ENCODE measurements at regions not wholly inside any gene's neighbourhood (a gene's known extent, or its start where the extent isn't known, plus 50 kb on each side); places are given as distances from the start of the nearest gene placed in this dataset.

DNA sequence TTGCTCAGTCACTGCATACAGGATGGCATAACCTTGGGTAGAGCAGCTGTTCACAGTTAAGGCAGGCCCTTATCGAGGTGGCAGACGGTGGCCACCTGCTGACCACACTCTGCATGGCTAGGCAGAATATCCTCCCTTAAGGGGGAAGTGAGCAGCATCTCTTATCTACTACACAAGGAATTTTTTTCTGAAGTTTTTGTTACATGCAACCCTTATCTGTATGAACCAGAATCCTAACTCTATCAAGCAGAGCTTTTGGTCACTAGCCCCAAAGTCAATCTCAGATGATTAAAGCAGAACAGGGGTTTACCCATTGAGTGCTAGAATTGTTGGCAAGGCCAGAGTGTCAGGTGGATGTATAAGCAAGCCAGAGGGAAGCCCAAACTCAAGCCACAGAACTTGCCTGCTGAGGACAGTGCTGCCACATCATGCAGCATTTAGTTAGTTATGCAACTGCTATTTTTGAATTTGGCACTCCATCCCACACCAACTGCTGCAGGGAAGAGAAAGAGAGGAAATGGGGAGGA, 192.8 kb downstream of the TBX5 start:
- peak; percentile 2 for DNase-seq

DNA sequence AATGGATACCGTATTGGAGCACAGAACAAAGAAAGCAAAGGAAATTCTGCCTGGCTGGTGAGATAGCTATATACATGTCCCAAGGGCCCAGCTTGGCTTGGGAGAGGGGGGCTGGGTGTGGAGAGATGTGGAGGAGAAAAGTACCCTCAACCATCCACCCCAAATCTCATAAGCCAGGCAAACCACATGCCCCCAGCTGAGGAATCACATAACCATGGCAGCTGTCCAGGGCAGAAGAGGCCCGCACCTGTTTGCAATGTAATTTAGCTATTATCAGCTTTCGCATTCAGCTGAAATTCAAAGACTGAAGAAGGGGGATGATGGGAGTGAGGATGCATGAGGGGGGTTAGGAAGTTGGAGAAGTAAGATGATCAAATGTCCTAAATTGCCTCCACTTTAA, 196.1 kb downstream of the TBX5 start:
- DNase-seq = no peak
- in situ Hi-C loops (cut with MboI; ENCODE audit: low pct_unique_long_range_greater_than_20kb, low sequenced_read_pairs) = no loop called here

More for the DNA sequence above, 192.8 kb downstream of the TBX5 start:
- in situ Hi-C loops (cut with MboI; ENCODE audit: low pct_unique_long_range_greater_than_20kb, low sequenced_read_pairs) = no loop called here

DNA sequence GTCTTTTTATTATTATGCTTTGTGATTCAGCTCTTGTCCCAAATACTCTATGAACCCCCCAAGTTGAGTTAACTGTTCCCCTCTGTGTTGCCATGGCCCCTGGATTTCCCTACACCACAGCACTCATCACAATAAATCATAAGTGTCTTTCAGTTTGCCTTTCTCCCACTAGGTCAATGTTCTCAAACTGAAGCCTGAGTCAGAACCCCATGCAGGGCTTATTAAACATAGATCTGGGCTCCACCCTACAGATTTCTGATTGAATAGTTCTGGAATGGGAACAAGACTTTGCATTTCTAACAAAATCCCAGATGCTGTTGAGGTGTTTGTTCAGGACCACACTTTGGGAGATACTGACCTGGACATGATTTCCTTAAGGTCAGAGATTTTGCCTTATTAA, 199.4 kb downstream of the TBX5 start:
- in situ Hi-C loops (cut with MboI; ENCODE audit: low pct_unique_long_range_greater_than_20kb, low sequenced_read_pairs) = no loop called here

DNA sequence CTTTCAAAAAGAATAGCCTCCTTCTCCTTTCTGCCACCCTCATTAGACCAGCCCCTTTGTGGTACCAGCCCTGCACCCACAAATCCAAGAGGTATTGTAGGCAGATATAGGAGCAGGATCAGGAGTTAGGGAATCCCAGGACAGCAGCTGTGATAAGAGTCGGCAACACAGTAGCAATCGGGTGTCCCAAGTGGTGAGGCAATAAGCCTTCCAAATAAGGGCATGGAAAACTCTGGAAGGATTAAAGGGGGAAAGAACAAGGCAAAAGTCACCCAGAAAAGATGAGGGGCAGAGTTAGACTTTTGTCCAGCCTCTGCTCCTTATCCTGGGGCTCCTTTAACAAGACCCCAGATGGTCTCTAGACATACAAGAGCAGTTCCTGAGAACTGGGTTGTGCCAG, 204.2 kb downstream of the TBX5 start:
- DNase-seq = no peak
- in situ Hi-C loops (cut with MboI; ENCODE audit: low pct_unique_long_range_greater_than_20kb, low sequenced_read_pairs) = no loop called here

More for the DNA sequence above, 199.4 kb downstream of the TBX5 start:
- no peak for DNase-seq

DNA sequence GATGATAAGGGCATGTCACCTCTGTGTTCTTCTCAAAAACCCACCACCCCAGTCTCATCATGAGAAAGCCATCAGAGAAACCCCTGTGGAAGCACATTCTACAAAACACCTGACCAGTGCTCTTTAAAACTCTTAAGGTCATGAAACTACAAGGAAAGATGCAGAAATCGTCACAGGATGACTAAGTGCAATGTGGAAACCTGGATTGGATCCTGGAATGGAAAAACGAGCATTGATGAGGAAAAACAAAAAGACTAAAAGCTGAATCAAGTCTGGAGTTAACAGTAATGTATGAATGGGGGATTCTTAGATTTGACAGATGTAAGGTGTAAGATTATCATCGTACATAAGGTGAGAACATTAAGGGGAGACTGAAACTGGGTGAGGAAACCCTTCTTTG, 211.0 kb downstream of the TBX5 start:
- in situ Hi-C loops (cut with MboI; ENCODE audit: low pct_unique_long_range_greater_than_20kb, low sequenced_read_pairs) = no loop called here
- no peak for DNase-seq

DNA sequence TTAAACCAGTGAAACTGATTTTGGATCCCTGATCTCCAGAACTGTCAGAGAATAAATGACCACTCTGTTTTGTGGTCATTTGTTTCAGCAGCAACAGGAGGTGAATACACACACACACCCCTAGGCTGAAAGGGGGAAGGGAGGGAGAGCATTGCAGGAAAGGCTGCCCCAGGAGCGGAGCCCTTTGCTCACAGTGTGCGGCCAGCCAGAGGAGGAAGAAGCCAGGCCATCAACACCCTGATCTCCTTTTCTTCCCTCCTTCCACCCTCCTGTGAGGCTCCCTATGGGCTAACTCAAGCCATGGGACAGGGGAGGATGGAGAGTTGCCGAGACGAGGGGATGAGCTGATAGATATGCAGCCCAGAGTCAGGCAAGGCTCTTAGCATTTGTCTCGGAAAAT, 211.9 kb downstream of the TBX5 start:
- DNase-seq = no peak
- in situ Hi-C loops (cut with MboI; ENCODE audit: low pct_unique_long_range_greater_than_20kb, low sequenced_read_pairs) = no loop called here

DNA sequence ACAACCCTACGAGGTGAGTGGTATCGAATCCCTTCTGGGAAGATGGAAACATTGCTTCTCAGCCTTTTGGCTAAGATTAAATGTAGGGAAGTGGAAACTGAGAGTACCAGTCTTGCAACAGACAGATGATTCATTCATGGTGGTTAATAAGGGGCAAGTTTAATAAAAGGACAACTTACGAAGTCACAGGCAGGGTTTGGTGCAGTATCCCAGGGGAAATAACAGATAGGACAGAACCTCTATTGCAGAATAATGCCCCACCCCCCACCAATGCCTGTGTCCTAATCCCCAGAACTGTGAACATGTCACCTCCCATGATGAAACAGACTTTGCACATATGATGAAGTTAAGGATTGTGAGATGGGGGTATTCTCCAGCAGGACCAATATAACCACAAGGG, 212.5 kb downstream of the TBX5 start:
- DNase-seq = no peak
- in situ Hi-C loops (cut with MboI; ENCODE audit: low pct_unique_long_range_greater_than_20kb, low sequenced_read_pairs) = no loop called here

DNA sequence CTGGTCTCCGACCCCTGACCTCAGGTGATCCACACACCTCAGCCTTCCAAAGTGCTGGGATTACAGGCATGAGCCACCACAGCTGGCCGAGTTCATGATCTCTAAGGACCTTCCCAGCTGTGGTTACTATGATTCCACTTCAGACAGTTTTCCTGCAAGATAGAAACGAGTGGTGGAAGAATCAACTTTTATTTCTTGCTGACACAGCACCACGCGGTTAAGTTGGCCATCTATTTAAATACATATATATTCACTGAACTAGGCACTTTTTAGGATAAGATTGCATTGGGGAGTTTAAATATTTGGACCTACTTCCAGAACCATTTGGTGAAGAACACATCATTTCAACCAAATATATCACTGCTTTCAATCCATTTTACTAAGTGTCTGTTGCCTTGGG, 213.4 kb downstream of the TBX5 start:
- in situ Hi-C loops (cut with MboI; ENCODE audit: low pct_unique_long_range_greater_than_20kb, low sequenced_read_pairs) = no loop called here
- DNase-seq = no peak

DNA sequence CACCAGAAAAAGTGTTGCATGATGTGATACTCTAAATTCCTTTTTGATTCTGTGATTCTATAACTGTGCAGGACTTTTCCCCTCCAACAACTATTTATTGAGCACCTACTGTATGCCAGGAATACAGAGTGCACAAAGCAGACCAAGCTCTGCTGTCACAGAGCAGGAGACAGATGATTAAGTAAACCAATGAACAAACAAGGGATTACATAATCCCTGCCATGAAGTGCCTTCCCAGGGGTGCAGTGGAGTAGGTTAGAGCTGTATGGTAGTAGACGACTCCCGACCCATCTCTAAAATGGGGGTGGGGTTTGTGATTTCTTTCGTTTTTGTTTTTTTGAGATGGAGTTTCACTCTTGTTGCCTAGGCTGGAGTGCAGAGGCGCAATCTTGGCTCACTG, 213.9 kb downstream of the TBX5 start:
- in situ Hi-C loops (cut with MboI; ENCODE audit: low pct_unique_long_range_greater_than_20kb, low sequenced_read_pairs) = no loop called here
- DNase-seq = no peak

DNA sequence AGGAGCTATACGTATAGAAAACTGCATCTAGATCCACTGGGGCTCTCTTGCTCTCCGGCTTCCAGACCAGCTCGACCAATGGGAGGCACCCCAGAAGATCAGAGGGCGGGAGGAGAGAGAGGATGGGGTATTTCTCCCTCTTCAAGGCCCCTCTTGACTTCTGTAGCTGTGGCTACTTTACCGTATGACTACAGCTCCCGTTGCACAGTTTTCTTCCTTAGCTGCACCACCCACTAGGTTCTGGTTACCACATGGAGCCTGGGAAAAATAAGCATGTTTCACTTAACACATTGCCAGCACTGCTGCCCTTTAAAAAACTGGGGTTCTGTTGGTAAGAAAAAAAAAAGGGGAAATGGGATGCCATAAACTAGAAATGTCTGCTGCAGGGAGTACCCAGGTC, 214.4 kb downstream of the TBX5 start:
- in situ Hi-C loops (cut with MboI; ENCODE audit: low pct_unique_long_range_greater_than_20kb, low sequenced_read_pairs) = no loop called here
- no peak for DNase-seq

DNA sequence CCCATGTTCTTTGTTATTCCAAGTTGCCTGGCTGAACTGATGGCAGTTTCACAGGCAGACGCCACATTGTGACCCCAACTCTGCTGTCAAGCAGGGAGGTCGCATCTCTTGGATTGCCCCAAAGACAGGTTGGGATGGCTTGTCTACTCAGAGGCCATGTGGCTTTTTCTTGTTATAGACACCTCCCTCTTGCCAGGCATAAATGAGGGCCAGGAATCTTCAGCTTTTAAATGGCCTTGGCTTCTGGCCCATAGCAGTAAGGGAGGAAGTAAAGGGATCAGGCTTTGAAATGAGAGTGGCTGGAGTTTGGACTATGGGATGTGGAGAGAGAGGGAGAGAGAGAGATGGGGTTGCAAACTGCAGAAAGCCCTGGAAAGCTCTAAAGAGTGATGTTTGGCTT, 215.0 kb downstream of the TBX5 start:
- in situ Hi-C loops (cut with MboI; ENCODE audit: low pct_unique_long_range_greater_than_20kb, low sequenced_read_pairs) = no loop called here
- no peak for DNase-seq

DNA sequence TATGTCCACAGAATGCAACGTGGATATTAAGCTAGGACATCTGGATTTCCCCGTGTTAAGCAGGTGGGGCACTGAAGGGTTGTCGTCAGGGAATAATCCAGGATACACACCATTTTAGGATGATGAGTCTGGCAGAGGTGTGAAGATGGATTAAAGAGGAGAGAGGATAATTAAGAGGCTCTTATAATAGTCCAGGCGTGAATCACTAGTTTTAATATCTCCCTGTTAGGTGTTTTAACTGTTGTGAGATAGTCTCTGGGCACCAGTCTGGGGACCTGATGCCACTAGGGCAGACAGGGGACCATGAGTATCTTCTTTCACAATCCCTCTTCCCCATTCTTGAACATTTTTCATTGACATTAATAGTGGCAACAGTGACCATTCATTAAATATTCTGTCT, 216.7 kb downstream of the TBX5 start:
- in situ Hi-C loops (cut with MboI; ENCODE audit: low pct_unique_long_range_greater_than_20kb, low sequenced_read_pairs) = no loop called here
- no peak for DNase-seq

DNA sequence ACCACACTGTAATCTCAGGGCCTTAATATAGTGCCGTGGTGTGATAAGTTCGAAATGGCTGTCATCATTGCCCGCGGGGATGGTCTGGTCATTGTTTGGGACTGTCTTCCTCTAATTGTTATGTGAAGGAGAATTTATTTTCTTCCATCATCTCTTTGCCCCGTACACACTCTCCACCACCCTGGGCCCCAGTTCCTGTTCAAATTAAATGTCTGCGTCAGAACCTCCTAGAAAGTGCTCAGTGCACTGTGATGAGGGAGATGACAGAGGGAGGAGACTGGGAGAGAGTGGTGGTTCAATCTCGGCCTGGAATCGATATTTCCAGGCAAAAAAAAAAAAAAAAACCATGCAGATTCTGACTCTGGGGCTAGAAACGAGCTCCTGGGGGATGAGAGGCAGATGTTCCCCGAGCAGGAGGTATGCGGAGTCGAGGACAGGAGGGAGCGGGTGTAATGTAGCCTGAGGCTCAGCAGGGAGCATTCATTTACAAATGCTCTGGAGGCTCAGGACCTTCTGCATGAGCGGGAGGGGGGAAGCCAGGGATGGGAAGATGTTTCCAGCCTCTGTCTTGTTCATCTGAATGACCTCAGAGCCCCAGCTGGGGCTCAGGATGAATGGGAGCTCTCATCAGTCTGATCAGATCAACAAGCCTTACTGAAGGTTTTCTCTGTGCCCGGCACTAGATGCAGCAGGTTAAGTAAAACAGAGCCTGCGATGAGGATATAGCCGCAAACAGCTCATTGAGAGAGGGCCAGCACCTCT, 219.5 kb downstream of the TBX5 start:
- in situ Hi-C loops (cut with MboI; ENCODE audit: low pct_unique_long_range_greater_than_20kb, low sequenced_read_pairs) = no loop called here
- no peak for DNase-seq

DNA sequence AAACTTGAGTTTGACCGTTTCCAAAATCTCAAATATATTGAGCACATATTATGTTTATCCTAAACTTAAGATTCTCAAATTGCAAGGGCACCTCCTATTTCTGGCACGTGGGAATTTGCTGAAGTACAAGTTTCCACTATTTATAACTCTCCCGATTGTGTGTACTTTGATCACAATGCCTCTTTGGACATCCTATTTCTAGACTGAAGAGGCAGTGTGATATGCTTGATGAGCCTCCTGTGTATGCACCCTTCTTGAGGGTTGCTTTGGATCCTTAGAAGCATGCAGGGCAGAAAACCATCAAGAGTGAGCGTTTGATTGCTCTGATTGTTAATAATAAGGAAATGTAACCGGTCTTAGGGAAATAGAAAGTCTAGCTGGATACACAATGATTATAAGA, 218.9 kb upstream of the RBM19 start:
- in situ Hi-C loops (cut with MboI; ENCODE audit: low pct_unique_long_range_greater_than_20kb, low sequenced_read_pairs) = no loop called here
- no peak for DNase-seq

DNA sequence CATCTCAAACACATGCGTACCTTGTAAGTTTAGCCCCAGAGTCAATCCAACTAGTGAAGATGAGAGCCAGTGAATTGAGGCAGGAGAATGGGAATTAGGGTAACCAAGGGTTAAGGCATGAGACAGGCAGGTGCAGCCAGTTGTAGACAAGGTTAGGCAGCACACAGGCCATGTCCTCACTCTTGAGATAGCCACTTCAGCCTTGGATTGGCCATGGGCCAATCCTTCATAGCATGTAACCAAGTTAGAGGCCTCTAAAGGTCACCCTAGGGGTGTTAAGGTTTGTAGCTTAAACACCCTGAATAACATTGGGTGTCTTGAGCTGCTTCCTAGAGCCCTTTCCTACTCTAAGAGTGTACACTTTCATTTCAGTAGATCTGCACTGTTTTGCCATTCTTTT, 208.2 kb upstream of the RBM19 start:
- in situ Hi-C loops (cut with MboI; ENCODE audit: low pct_unique_long_range_greater_than_20kb, low sequenced_read_pairs) = no loop called here
- no peak for DNase-seq

DNA sequence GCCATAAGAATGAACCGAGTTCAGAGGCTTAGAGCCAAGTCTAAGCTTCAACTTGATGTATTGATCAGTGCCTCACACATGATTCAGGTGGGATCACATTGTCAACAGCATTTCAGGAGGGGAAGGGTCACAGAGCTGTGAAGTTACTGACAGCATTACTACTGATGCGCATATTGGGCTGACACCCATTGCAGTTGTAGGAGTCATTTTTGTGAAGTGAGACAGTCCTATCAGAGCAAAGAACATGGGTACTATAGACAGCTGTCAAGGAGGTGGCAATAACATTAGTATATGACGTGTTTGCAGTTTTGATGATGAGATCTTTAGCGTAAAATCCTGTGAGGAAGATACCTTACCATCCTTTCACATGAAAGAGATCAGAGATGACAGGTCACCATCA, 206.0 kb upstream of the RBM19 start:
- in situ Hi-C loops (cut with MboI; ENCODE audit: low pct_unique_long_range_greater_than_20kb, low sequenced_read_pairs) = no loop called here
- no peak for DNase-seq

DNA sequence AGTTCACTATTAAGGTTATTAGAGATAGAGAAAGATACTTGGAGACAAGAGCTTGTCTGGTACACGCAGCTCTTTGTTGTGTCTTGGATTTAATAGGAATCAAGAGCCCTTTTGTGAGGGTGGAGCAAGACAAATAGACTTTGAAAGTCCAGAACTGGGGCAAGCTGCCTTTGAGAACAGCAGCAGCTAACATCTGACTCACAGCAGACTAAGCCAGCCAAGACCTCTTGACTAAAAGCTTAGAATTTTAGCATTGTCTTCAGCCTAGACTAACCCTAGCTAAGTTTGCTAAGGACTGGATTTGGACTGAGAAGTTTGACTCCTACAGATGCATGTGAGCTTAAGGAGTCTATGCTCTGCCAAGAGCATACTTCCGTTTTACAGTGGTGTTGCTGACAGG, 201.9 kb upstream of the RBM19 start:
- no peak for DNase-seq
- in situ Hi-C loops (cut with MboI; ENCODE audit: low pct_unique_long_range_greater_than_20kb, low sequenced_read_pairs) = no loop called here

DNA sequence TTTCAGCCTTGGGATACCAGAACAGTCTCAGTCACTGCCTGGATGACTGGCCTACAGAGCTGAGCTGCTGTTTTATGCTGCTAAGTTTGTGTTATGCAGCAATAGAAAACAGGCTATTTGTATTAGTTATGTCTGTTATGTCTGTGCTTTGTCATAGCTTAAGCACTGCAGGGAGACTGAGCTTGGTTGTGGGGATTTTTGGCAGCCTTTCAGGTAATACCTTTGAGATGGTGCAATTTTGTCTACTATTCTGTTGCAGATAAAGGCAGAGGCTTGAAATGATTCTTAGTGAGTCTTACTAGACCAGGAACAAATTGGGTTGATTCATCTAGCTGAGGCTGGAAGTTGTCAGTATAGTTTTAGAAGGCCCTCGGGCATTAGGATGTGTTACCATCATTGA, 201.3 kb upstream of the RBM19 start:
- in situ Hi-C loops (cut with MboI; ENCODE audit: low pct_unique_long_range_greater_than_20kb, low sequenced_read_pairs) = no loop called here
- no peak for DNase-seq

DNA sequence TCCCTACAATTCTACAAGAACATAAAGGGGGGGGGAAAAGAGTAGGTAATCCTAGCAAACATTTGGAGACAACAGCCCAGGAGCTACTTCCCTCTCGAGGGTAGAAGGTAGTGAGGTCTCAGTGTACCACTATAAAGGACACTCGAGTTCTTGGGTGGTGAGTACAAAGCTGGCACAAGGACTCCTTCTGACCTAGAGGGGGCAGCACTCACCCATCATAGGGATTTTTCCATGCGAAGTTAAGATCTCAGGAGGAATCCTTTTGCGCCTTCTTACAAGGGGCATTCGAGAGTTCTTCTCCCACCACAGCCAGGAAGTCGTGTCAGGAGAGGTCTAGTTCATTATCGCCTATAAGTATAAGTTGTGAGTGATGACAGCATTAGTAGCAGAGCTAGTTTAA, 200.2 kb upstream of the RBM19 start:
- peak; percentile 30 for DNase-seq
- in situ Hi-C loops (cut with MboI; ENCODE audit: low pct_unique_long_range_greater_than_20kb, low sequenced_read_pairs) = no loop called here

DNA sequence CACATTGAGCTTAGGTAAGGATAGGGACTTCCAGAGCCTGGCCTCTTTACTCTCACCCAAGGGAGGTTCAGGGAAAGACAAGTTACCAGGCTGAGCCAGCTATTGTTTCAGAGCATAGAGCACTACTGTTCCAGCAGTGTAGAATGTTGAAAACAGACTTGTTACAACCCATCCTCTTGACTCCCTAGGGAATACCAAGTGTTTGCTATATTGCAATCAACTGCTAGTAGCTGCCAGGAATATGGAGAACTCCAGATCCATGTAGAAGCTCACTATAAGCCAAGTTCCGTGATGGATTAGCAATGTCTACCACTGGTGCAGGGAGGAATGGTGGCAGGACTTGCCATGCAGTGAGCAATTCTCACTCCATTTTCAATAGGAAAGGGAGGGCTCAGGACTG, 199.8 kb upstream of the RBM19 start:
- in situ Hi-C loops (cut with MboI; ENCODE audit: low pct_unique_long_range_greater_than_20kb, low sequenced_read_pairs) = no loop called here
- DNase-seq = no peak

DNA sequence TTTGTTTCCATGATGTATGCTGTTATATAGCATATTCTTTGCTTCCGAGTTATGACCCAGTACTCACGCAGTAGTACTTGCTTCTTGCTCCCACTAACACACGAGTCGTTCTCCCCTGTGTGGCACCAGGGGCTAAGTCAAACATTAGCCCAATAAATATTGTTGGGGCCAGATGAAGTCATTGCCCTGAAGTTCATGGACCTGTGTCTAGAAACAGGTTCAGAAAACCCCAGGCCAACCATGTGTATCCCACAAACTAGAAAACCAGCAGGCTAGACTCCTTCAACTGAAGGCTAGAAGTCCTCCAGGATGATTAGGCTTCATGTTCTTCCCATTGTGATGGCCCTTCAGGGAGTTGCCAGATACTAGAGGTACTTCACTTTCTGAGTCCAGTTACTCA, 198.2 kb upstream of the RBM19 start:
- no peak for DNase-seq
- in situ Hi-C loops (cut with MboI; ENCODE audit: low pct_unique_long_range_greater_than_20kb, low sequenced_read_pairs) = no loop called here

Measured in KBM-7 (cell line).